Keratinocyte (primary cell): ENCODE measurements at regions not wholly inside any gene's neighbourhood (a gene's known extent, or its start where the extent isn't known, plus 50 kb on each side); places are given as distances from the start of the nearest gene placed in this dataset.

ENCODE experiments used
- DNase-seq: peaks from one replicate; pipeline ENCODE4 v3.0.0-alpha.2; 2011; ENCODE audit warnings: low read depth, missing footprints, low spot score
- FAIRE-seq: peaks from 2 replicates; lab custom pipeline; 2011; peaks lifted over from hg19 to GRCh38; lab: Jason Lieb, UNC
- H2AFZ ChIP-seq: 2 replicates; pipeline ENCODE4 v1.6.0; 2012; ENCODE audit warnings: low read length, control low read depth, inconsistent platforms; ENCODE audit not compliant: control insufficient read depth
- H3K27ac ChIP-seq: 2 replicates; pipeline ENCODE4 v1.5.1; 2011; ENCODE audit warnings: low read length; ENCODE audit not compliant: control insufficient read depth, insufficient read depth
- H3K27me3 ChIP-seq: 3 replicates; pipeline ENCODE4 v1.6.0; 2011; ENCODE audit warnings: low read length; ENCODE audit not compliant: control insufficient read depth, insufficient read depth; ENCODE audit errors: extremely low read depth
- H3K36me3 ChIP-seq, 2 experiments: 2 replicates in 1 of 2; 3 replicates in 1 of 2; pipeline ENCODE4 v1.5.1; 2011; ENCODE audit warnings: low read length in 2 of 2, mild to moderate bottlenecking in 1 of 2; ENCODE audit not compliant: control insufficient read depth in 2 of 2, insufficient read depth in 2 of 2; ENCODE audit errors: extremely low read depth in 1 of 2
- H3K4me1 ChIP-seq: 3 replicates; pipeline ENCODE4 v1.5.1; 2011; ENCODE audit warnings: low read length; ENCODE audit not compliant: control insufficient read depth, insufficient read depth; ENCODE audit errors: extremely low read depth
- H3K4me2 ChIP-seq: 3 replicates; pipeline ENCODE4 v1.6.0; 2011; ENCODE audit warnings: low read depth, low read length; ENCODE audit not compliant: control insufficient read depth, insufficient read depth; ENCODE audit errors: extremely low read depth
- H3K4me3 ChIP-seq, 3 experiments: fragments of 200-600 bp in 1 of 3; sonication (generic) in 1 of 3; 2 replicates in 2 of 3; 3 replicates in 1 of 3; pipeline ENCODE4 v1.5.1; 2011 to 2016; ENCODE audit warnings: low read length in 3 of 3, mild to moderate bottlenecking in 3 of 3, control low read depth in 2 of 3, inconsistent platforms in 1 of 3, low read depth in 1 of 3, mixed read lengths in 1 of 3, mixed run types in 1 of 3, moderate library complexity in 1 of 3; ENCODE audit not compliant: control insufficient read depth in 2 of 3, insufficient read depth in 2 of 3; ENCODE audit errors: extremely low read depth in 1 of 3
- H3K79me2 ChIP-seq: 2 replicates; pipeline ENCODE4 v1.6.0; 2012; ENCODE audit warnings: low read length; ENCODE audit not compliant: control insufficient read depth, insufficient read depth
- H3K9ac ChIP-seq: 3 replicates; pipeline ENCODE4 v1.6.0; 2011; ENCODE audit warnings: low read length; ENCODE audit not compliant: control insufficient read depth, insufficient read depth; ENCODE audit errors: extremely low read depth
- H3K9me1 ChIP-seq: 3 replicates; pipeline ENCODE4 v1.6.0; 2011; ENCODE audit warnings: low read length; ENCODE audit not compliant: control insufficient read depth, insufficient read depth; ENCODE audit errors: extremely low read depth
- H3K9me3 ChIP-seq: 2 replicates; pipeline ENCODE4 v1.5.1; 2012; ENCODE audit warnings: low read depth, low read length; ENCODE audit not compliant: control insufficient read depth
- H4K20me1 ChIP-seq: 3 replicates; pipeline ENCODE4 v1.6.0; 2011; ENCODE audit warnings: low read length; ENCODE audit not compliant: control insufficient read depth, insufficient read depth; ENCODE audit errors: extremely low read depth
- EZH2 ChIP-seq: IDR thresholded peaks from one replicate; pipeline ENCODE4 v1.6.1; 2012; ENCODE audit warnings: inconsistent platforms, mild to moderate bottlenecking, low read length, moderate library complexity
- dilution Hi-C: fragments of 300-500 bp; cut with MboI; formaldehyde crosslinking; loops from one replicate; pipeline ENCODE4 v1.7.0; 2020; ENCODE audit warnings: low sequenced_read_pairs; ENCODE audit not compliant: extremely low pct_ligation_motif_present
- TF ChIP-seq, protein P1 (sequence below), 3 experiments: IDR thresholded peaks in 1 of 3; conservative IDR thresholded peaks in 1 of 3; optimal IDR thresholded peaks in 1 of 3; 2 replicates in 2 of 3; 3 replicates in 1 of 3; pipeline versions ENCODE3 to v1.5.1; 2011; ENCODE audit warnings: low read length in 3 of 3, mild to moderate bottlenecking in 3 of 3, moderate library complexity in 2 of 3, control low read depth in 1 of 3, inconsistent platforms in 1 of 3; ENCODE audit not compliant: insufficient read depth in 2 of 3; ENCODE audit errors: extremely low read depth in 1 of 3

DNA sequence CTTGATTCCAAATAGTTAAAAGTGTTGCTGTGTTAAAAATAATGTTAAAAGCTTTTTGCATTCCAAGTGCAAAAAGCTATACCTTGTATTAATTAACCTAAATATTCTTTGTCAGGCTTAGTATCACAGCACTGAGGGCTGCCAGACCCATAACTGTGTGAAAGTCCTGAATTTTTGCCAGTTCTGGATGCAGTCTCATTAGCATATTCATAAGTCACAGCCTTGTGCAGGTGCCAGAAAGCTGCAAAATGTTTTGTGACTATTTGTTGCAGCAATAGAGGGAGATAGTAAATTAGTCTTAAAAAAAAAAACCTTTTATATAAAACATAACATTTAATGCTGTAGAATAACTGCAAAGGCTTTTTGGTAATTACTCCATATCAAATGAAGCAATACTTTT lies 56.6 kb downstream of the SLITRK1 start:
- Histone ChIP-seq H3K36me3 (no peaks in the 10 kb centered on the region), H3K9me1 (no peaks in the 10 kb centered on the region), H3K79me2 (no peaks in the 10 kb centered on the region), H3K4me2 (no peak overlapping the region), H4K20me1 (no peaks in the 10 kb centered on the region), H3K9me3 (no peaks in the 10 kb centered on the region), H3K27ac (no peak overlapping the region), H3K27me3 (no peaks in the 10 kb centered on the region), H3K9ac (no peak overlapping the region), H3K4me3 (no peak overlapping the region), H2AFZ (no peak overlapping the region), H3K4me1 (no peaks in the 10 kb centered on the region)
- TF ChIP-seq, protein P1, sequence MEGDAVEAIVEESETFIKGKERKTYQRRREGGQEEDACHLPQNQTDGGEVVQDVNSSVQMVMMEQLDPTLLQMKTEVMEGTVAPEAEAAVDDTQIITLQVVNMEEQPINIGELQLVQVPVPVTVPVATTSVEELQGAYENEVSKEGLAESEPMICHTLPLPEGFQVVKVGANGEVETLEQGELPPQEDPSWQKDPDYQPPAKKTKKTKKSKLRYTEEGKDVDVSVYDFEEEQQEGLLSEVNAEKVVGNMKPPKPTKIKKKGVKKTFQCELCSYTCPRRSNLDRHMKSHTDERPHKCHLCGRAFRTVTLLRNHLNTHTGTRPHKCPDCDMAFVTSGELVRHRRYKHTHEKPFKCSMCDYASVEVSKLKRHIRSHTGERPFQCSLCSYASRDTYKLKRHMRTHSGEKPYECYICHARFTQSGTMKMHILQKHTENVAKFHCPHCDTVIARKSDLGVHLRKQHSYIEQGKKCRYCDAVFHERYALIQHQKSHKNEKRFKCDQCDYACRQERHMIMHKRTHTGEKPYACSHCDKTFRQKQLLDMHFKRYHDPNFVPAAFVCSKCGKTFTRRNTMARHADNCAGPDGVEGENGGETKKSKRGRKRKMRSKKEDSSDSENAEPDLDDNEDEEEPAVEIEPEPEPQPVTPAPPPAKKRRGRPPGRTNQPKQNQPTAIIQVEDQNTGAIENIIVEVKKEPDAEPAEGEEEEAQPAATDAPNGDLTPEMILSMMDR (optimal IDR thresholded peaks at IDR 0.05 in 1 of 3, IDR thresholded peaks at IDR 0.05 in 1 of 3, conservative IDR thresholded peaks at IDR 0.05 in 1 of 3; ENCODE audit: extremely low read depth in 1 of 3, insufficient read depth in 2 of 3, low read length in 3 of 3): no peak
- TF ChIP-seq EZH2: no peak
- DNase-seq (no peak), FAIRE-seq (no peak)
- dilution Hi-C loops: no loop called here

DNA sequence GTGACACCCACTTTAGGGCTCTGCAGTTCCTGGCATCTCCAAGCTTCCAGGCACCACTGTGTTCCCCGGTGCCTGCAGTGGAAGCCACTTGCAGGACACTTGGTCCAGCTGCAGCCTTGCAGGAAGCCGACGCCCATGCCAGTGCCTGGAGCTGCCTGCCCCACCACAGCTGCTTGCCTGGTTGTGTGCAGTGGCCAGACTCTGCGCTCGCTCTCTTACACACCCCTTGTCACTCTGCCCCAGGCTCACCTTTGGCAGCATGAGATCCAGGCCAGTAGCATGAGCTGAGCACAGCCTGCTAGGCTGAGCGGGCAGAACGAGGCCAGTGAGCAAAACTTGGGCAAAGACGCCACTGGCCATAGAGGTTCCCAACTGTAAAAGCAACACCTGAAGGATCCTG lies 57.7 kb downstream of the SLITRK1 start:
- DNase-seq (no peak), FAIRE-seq (no peak)
- no peaks in the 10 kb centered on the region for H3K9me1 ChIP-seq
- no peaks in the 10 kb centered on the region for H4K20me1 ChIP-seq
- no peaks in the 10 kb centered on the region for H3K36me3 ChIP-seq
- no peak overlapping the region for H3K4me2 ChIP-seq
- TF ChIP-seq, protein P1 (optimal IDR thresholded peaks at IDR 0.05 in 1 of 3, IDR thresholded peaks at IDR 0.05 in 1 of 3, conservative IDR thresholded peaks at IDR 0.05 in 1 of 3; ENCODE audit: extremely low read depth in 1 of 3, insufficient read depth in 2 of 3, low read length in 3 of 3): no peak
- TF ChIP-seq EZH2: no peak
- H3K9me3 ChIP-seq: no peaks in the 10 kb centered on the region
- H2AFZ ChIP-seq: no peak overlapping the region
- dilution Hi-C loops: no loop called here
- no peak overlapping the region for H3K4me3 ChIP-seq
- H3K79me2 ChIP-seq: no peaks in the 10 kb centered on the region
- no peak overlapping the region for H3K9ac ChIP-seq
- no peak overlapping the region for H3K27ac ChIP-seq
- no peaks in the 10 kb centered on the region for H3K4me1 ChIP-seq
- no peaks in the 10 kb centered on the region for H3K27me3 ChIP-seq
